Tibial artery (tissue), 4 donors: ENCODE measurements at regions not wholly inside any gene's neighbourhood (a gene's known extent, or its start where the extent isn't known, plus 50 kb on each side); places are given as distances from the start of the nearest gene placed in this dataset.

Source experiments
- DNase-seq, 2 donors: peaks; one replicate each; pipeline ENCODE4 v3.0.0-alpha.2; 2019
- H3K27ac ChIP-seq, 2 donors: fragments of 200-600 bp; sonication (generic) in 1 of 2; 1 replicate in 1 of 2; 2 replicates in 1 of 2; pipeline ENCODE4 v1.5.1; 2018 to 2019; ENCODE audit warnings: mild to moderate bottlenecking in 1 of 2
- H3K27me3 ChIP-seq, 2 donors: fragments of 200-600 bp; sonication (generic) in 1 of 2; one replicate each; pipeline versions ENCODE4 v1.5.1 to v1.6.0; 2016 to 2019
- H3K36me3 ChIP-seq, 3 donors: fragments of 200-600 bp; sonication (generic) in 2 of 3; one replicate each; pipeline ENCODE4 v1.5.1; 2016 to 2019; ENCODE audit warnings: mild to moderate bottlenecking in 2 of 3
- H3K4me1 ChIP-seq, 4 donors: fragments of 200-600 bp; sonication (generic) in 2 of 4; 1 replicate in 3 of 4; 2 replicates in 1 of 4; pipeline ENCODE4 v1.5.1; 2016 to 2019
- H3K4me3 ChIP-seq, 2 donors: fragments of 200-600 bp; sonication (generic) in 1 of 2; 1 replicate in 1 of 2; 2 replicates in 1 of 2; pipeline ENCODE4 v1.5.1; 2018 to 2019; ENCODE audit warnings: mild to moderate bottlenecking in 2 of 2
- H3K9me3 ChIP-seq, 3 donors: fragments of 200-600 bp; sonication (generic) in 1 of 3; one replicate each; pipeline ENCODE4 v1.5.1; 2016 to 2019
- CTCF ChIP-seq, 2 experiments: fragments of 200-600 bp in 1 of 2; fragments of 450-650 bp in 1 of 2; IDR thresholded peaks; one replicate each; pipeline ENCODE4 v1.5.1; 2017 to 2019; ENCODE audit warnings: antibody characterized with exemption in 2 of 2, mild to moderate bottlenecking in 1 of 2, moderate library complexity in 1 of 2
- intact Hi-C: fragments of 100-400 bp; cut with DNase I; formaldehyde crosslinking; loops from one replicate; pipeline ENCODE4 v1.15.0; 2023; ENCODE audit warnings: low total_unique reads

GRCh38 chr13:90615767-90616166 is 731.7 kb upstream of the MIR17HG start:
- H3K27ac ChIP-seq = no peak overlapping the region
- H3K9me3 ChIP-seq = no peaks in the 10 kb centered on the region
- H3K36me3 ChIP-seq = no peaks in the 10 kb centered on the region
- no peak for DNase-seq
- no peaks in the 10 kb centered on the region for H3K27me3 ChIP-seq
- H3K4me1 ChIP-seq = no peaks in the 10 kb centered on the region
- TF ChIP-seq CTCF (IDR thresholded peaks at IDR 0.05) = no peak
- no peak overlapping the region for H3K4me3 ChIP-seq
- intact Hi-C loops = no loop called here

- no peak overlapping the region for H3K27ac ChIP-seq
- H3K36me3 ChIP-seq = no peaks in the 10 kb centered on the region
- TF ChIP-seq CTCF (IDR thresholded peaks at IDR 0.05) = no peak
- no peaks in the 10 kb centered on the region for H3K27me3 ChIP-seq
- no peaks in the 10 kb centered on the region for H3K4me1 ChIP-seq
- DNase-seq = no peak
- H3K4me3 ChIP-seq = no peak overlapping the region
- H3K9me3 ChIP-seq = no peaks in the 10 kb centered on the region
- intact Hi-C loops = no loop called here
Observed at GRCh38 chr13:90618133-90618532, 729.4 kb upstream of the MIR17HG start.

GRCh38 chr13:90622541-90622940 is 724.9 kb upstream of the MIR17HG start:
- no peak overlapping the region for H3K27ac ChIP-seq
- no peaks in the 10 kb centered on the region for H3K9me3 ChIP-seq
- intact Hi-C loops = no loop called here
- DNase-seq = no peak
- no peaks in the 10 kb centered on the region for H3K36me3 ChIP-seq
- no peaks in the 10 kb centered on the region for H3K27me3 ChIP-seq
- no peak for TF ChIP-seq CTCF (IDR thresholded peaks at IDR 0.05)
- H3K4me3 ChIP-seq = no peak overlapping the region
- H3K4me1 ChIP-seq = no peaks in the 10 kb centered on the region

GRCh38 chr13:90623318-90624011 is 724.0 kb upstream of the MIR17HG start:
- no peak for TF ChIP-seq CTCF (IDR thresholded peaks at IDR 0.05)
- Histone ChIP-seq H3K27me3 (no peaks in the 10 kb centered on the region), H3K27ac (no peak overlapping the region), H3K4me3 (no peak overlapping the region), H3K9me3 (no peaks in the 10 kb centered on the region), H3K36me3 (no peaks in the 10 kb centered on the region), H3K4me1 (no peaks in the 10 kb centered on the region)
- intact Hi-C loops = no loop called here
- DNase-seq = no peak

GRCh38 chr13:90627813-90628212 is 719.7 kb upstream of the MIR17HG start:
- intact Hi-C loops = no loop called here
- H3K36me3 ChIP-seq = no peaks in the 10 kb centered on the region
- no peak overlapping the region for H3K27ac ChIP-seq

More at GRCh38 chr13:90627813-90628212, 719.7 kb upstream of the MIR17HG start:
- no peaks in the 10 kb centered on the region for H3K9me3 ChIP-seq
- H3K4me3 ChIP-seq = no peak overlapping the region
- DNase-seq = no peak
- no peaks in the 10 kb centered on the region for H3K4me1 ChIP-seq
- no peaks in the 10 kb centered on the region for H3K27me3 ChIP-seq
- TF ChIP-seq CTCF (IDR thresholded peaks at IDR 0.05) = no peak
